H1 (cell line): ENCODE measurements at regions not wholly inside any gene's neighbourhood (a gene's known extent, or its start where the extent isn't known, plus 50 kb on each side); places are given as distances from the start of the nearest gene placed in this dataset.

ENCODE experiments used
- CTCF ChIA-PET: fragments of 300-600 bp; sonication (Branson Sonifier 250); formaldehyde crosslinking; loops from one replicate; lab custom pipeline; 2021; ENCODE audit not compliant: partially characterized antibody; lab: Charles Lee
- POLR2A ChIA-PET: fragments of 300-600 bp; sonication (Branson Sonifier 250); formaldehyde crosslinking; loops from one replicate; lab custom pipeline; 2021; ENCODE audit warnings: inconsistent platforms; ENCODE audit not compliant: partially characterized antibody; lab: Charles Lee
- DNase-seq, 2 experiments: peaks; one replicate each; pipeline versions ENCODE4 v3.0.0 to v3.0.0-alpha.2; 2010 to 2022; ENCODE audit warnings: low spot score in 2 of 2, low read depth in 1 of 2, mixed read lengths in 1 of 2
- FAIRE-seq: peaks from 2 replicates; lab custom pipeline; 2011; peaks lifted over from hg19 to GRCh38; lab: Jason Lieb, UNC
- H2AFZ ChIP-seq: 2 replicates; pipeline ENCODE4 v1.8.1; 2012; ENCODE audit warnings: low read length, inconsistent platforms
- H2AK5ac ChIP-seq: 2 replicates; pipeline ENCODE4 v1.6.1; 2013; ENCODE audit warnings: low read depth, low read length
- H2BK120ac ChIP-seq: replicated peaks from 2 replicates; pipeline ENCODE3; 2013; ENCODE audit warnings: low read depth, low read length, inconsistent platforms
- H2BK12ac ChIP-seq: 2 replicates; pipeline ENCODE4 v1.6.1; 2013; ENCODE audit warnings: low read depth, low read length
- H2BK15ac ChIP-seq: 2 replicates; pipeline ENCODE4 v1.6.1; 2013; ENCODE audit warnings: low read length
- H2BK20ac ChIP-seq: 2 replicates; pipeline ENCODE4 v1.6.1; 2013; ENCODE audit warnings: low read length
- H2BK5ac ChIP-seq: 2 replicates; pipeline ENCODE4 v1.6.1; 2013; ENCODE audit warnings: low read depth, low read length
- H3K14ac ChIP-seq: 2 replicates; pipeline ENCODE4 v1.6.1; 2013; ENCODE audit warnings: inconsistent platforms; ENCODE audit not compliant: insufficient read length
- H3K18ac ChIP-seq: 2 replicates; pipeline ENCODE4 v1.6.1; 2013; ENCODE audit warnings: low read length; ENCODE audit errors: extremely low read depth
- H3K23ac ChIP-seq: 2 replicates; pipeline ENCODE4 v1.6.1; 2013; ENCODE audit warnings: inconsistent platforms; ENCODE audit not compliant: insufficient read length
- H3K23me2 ChIP-seq: 2 replicates; pipeline ENCODE4 v1.6.1; 2013; ENCODE audit warnings: low read depth, low read length
- H3K27ac ChIP-seq: 2 replicates; pipeline ENCODE4 v1.6.1; 2011; ENCODE audit warnings: low read depth, low read length, inconsistent platforms
- H3K27me3 ChIP-seq, 4 experiments: replicated peaks in 1 of 4; 1 replicate in 1 of 4; 2 replicates in 3 of 4; pipeline versions ENCODE4 v1.6.1 to v1.8.1; 2011 to 2013; ENCODE audit warnings: low read length in 3 of 4, mild to moderate bottlenecking in 3 of 4, inconsistent platforms in 2 of 4, mixed read lengths in 2 of 4, moderate library complexity in 1 of 4; ENCODE audit not compliant: control insufficient read depth in 3 of 4, insufficient read depth in 3 of 4; ENCODE audit errors: extremely low read depth in 1 of 4
- H3K36me3 ChIP-seq, 4 experiments: 2 replicates each; pipeline versions ENCODE4 v1.6.1 to v1.8.1; 2011 to 2013; ENCODE audit warnings: mild to moderate bottlenecking in 4 of 4, low read length in 3 of 4, moderate library complexity in 2 of 4, control low read depth in 1 of 4, inconsistent platforms in 1 of 4; ENCODE audit not compliant: insufficient read depth in 4 of 4, control insufficient read depth in 2 of 4
- H3K4ac ChIP-seq: replicated peaks from 2 replicates; pipeline ENCODE3; 2013; ENCODE audit warnings: low read length, low read depth, mixed read lengths, inconsistent platforms; ENCODE audit not compliant: insufficient read length
- H3K4me1 ChIP-seq, 4 experiments: replicated peaks in 1 of 4; 1 replicate in 1 of 4; 2 replicates in 3 of 4; pipeline versions ENCODE4 v1.6.1 to v1.8.1; 2011 to 2013; ENCODE audit warnings: low read length in 3 of 4, inconsistent platforms in 2 of 4, mixed read lengths in 1 of 4; ENCODE audit not compliant: insufficient read depth in 4 of 4, control insufficient read depth in 3 of 4
- H3K4me2 ChIP-seq, 2 experiments: 2 replicates each; pipeline versions ENCODE4 v1.6.1 to v1.8.1; 2011 to 2013; ENCODE audit warnings: low read depth in 2 of 2, low read length in 2 of 2, control low read depth in 1 of 2, inconsistent platforms in 1 of 2, mild to moderate bottlenecking in 1 of 2; ENCODE audit not compliant: insufficient read depth in 1 of 2
- H3K4me3 ChIP-seq, 4 experiments: fragments of 200-600, 300-600 bp in 1 of 4; sonication (generic), shearing (Covaris generic), sonication (Bioruptor Twin) in 1 of 4; 2 replicates each; pipeline versions ENCODE4 v1.5.1 to v1.8.1; 2011 to 2016; ENCODE audit warnings: low read length in 4 of 4, low read depth in 3 of 4, control low read depth in 2 of 4, inconsistent platforms in 2 of 4, mild to moderate bottlenecking in 2 of 4, mixed read lengths in 1 of 4, moderate library complexity in 1 of 4; ENCODE audit not compliant: insufficient read depth in 2 of 4; ENCODE audit errors: extremely low read depth in 1 of 4
- H3K56ac ChIP-seq: replicated peaks from 2 replicates; pipeline ENCODE3; 2013; ENCODE audit warnings: low read depth, mild to moderate bottlenecking, mixed read lengths, low read length, inconsistent platforms; ENCODE audit not compliant: insufficient read length
- H3K79me1 ChIP-seq: 2 replicates; pipeline ENCODE4 v1.6.1; 2013; ENCODE audit warnings: low read depth, low read length, control low read depth
- H3K79me2 ChIP-seq, 2 experiments: 2 replicates each; pipeline versions ENCODE4 v1.6.1 to v1.8.1; 2012 to 2013; ENCODE audit warnings: low read length in 2 of 2, mild to moderate bottlenecking in 2 of 2, inconsistent platforms in 1 of 2; ENCODE audit not compliant: insufficient read depth in 2 of 2, control insufficient read depth in 1 of 2
- H3K9ac ChIP-seq, 4 experiments: replicated peaks in 1 of 4; 1 replicate in 1 of 4; 2 replicates in 3 of 4; pipeline versions ENCODE4 v1.6.1 to v1.8.1; 2011 to 2013; ENCODE audit warnings: low read depth in 3 of 4, low read length in 3 of 4, control low read depth in 2 of 4, mild to moderate bottlenecking in 2 of 4, moderate library complexity in 2 of 4, inconsistent platforms in 1 of 4; ENCODE audit errors: extremely low read depth in 1 of 4
- H3K9me3 ChIP-seq, 2 experiments: 2 replicates each; pipeline versions ENCODE4 v1.6.1 to v1.8.1; 2012 to 2013; ENCODE audit warnings: mild to moderate bottlenecking in 2 of 2, moderate library complexity in 2 of 2, control low read depth in 1 of 2, inconsistent platforms in 1 of 2, low read depth in 1 of 2, low read length in 1 of 2, mixed read lengths in 1 of 2; ENCODE audit not compliant: insufficient read depth in 2 of 2
- H4K20me1 ChIP-seq, 2 experiments: replicated peaks in 1 of 2; 2 replicates each; pipeline versions ENCODE3 to v1.8.1; 2011 to 2013; ENCODE audit warnings: inconsistent platforms in 2 of 2, low read length in 2 of 2, mild to moderate bottlenecking in 1 of 2; ENCODE audit not compliant: insufficient read depth in 2 of 2, control insufficient read depth in 1 of 2
- H4K5ac ChIP-seq: 2 replicates; pipeline ENCODE4 v1.6.1; 2013; ENCODE audit warnings: low read length, low read depth, mixed read lengths, inconsistent platforms; ENCODE audit not compliant: insufficient read length
- H4K8ac ChIP-seq: 2 replicates; pipeline ENCODE4 v1.8.0; 2013; ENCODE audit warnings: mild to moderate bottlenecking, moderate library complexity, low read length, inconsistent platforms; ENCODE audit not compliant: insufficient read depth; ENCODE audit errors: extremely low read depth
- H4K91ac ChIP-seq: replicated peaks from 2 replicates; pipeline ENCODE3; 2013; ENCODE audit warnings: low read length, mixed read lengths, inconsistent platforms; ENCODE audit not compliant: insufficient read length
- HDAC6 ChIP-seq: IDR thresholded peaks from one replicate; pipeline ENCODE4 v1.7.1; 2012; ENCODE audit warnings: low read depth, mild to moderate bottlenecking, inconsistent platforms, low read length, moderate library complexity
- JUN ChIP-seq: IDR thresholded peaks from 2 replicates; pipeline ENCODE4 v1.6.1; 2011; ENCODE audit warnings: low read depth, mild to moderate bottlenecking, improper control_type of control experiment, low read length
- KDM4A ChIP-seq: IDR thresholded peaks from one replicate; pipeline ENCODE4 v1.7.1; 2012; ENCODE audit warnings: low read depth, mild to moderate bottlenecking, moderate library complexity, low read length, inconsistent platforms; ENCODE audit not compliant: severe bottlenecking
- NANOG ChIP-seq: IDR thresholded peaks from 2 replicates; pipeline ENCODE4 v1.6.1; 2011; ENCODE audit warnings: low read length, low read depth, mild to moderate bottlenecking, inconsistent platforms; ENCODE audit not compliant: insufficient read depth, poor library complexity, severe bottlenecking
- RAD21 ChIP-seq, 2 experiments: IDR thresholded peaks in 1 of 2; conservative IDR thresholded peaks in 1 of 2; 2 replicates each; pipeline ENCODE4 v1.6.1; 2011; ENCODE audit warnings: low read depth in 2 of 2, low read length in 2 of 2, improper control_type of control experiment in 1 of 2, inconsistent platforms in 1 of 2, mild to moderate bottlenecking in 1 of 2, moderate library complexity in 1 of 2
- SP1 ChIP-seq: IDR thresholded peaks from 2 replicates; pipeline ENCODE4 v1.6.1; 2011; ENCODE audit warnings: low read depth, low read length
- WGBS, 2 experiments: shearing (Covaris generic) in 1 of 2; methylation state at CpG; one replicate each; pipeline versions ENCODE4 v1.1.6 to v1.1.7; 2013 to 2015; ENCODE audit warnings: low lambda C conversion rate in 2 of 2, mixed read lengths in 2 of 2, inconsistent platforms in 1 of 2, low coverage in 1 of 2, missing lambda C conversion rate in 1 of 2; ENCODE audit not compliant: insufficient replicate concordance in 2 of 2, insufficient coverage in 1 of 2, insufficient read length in 1 of 2; ENCODE audit errors: extremely low coverage in 1 of 2, missing lambda C conversion rate in 1 of 2; 5-methylcytosine and 5-hydroxymethylcytosine counted together

GRCh38 chr7:32257621-32258020, 187.4 kb upstream of the PDE1C start:
- no peak overlapping the region for H3K9ac ChIP-seq
- H3K79me1 ChIP-seq, result no peaks in the 10 kb centered on the region
- no peak overlapping the region for H3K4me2 ChIP-seq
- no peak overlapping the region for H3K4ac ChIP-seq
- DNase-seq (no peak), FAIRE-seq (no peak)
- H2BK20ac ChIP-seq, result no peak overlapping the region
- no peak overlapping the region for H3K14ac ChIP-seq
- no peak overlapping the region for H2BK15ac ChIP-seq
- H3K18ac ChIP-seq, result no peak overlapping the region
- ChIA-PET POLR2A (no interaction called here), CTCF (interaction anchor here (1.8 to 1.9 kb wide), 2 partner anchors 42 to 100 kb away, joined by 4 to 5 read pairs; no protein-coding TSS in a partner anchor)
- H3K23ac ChIP-seq, result no peak overlapping the region
- no peaks in the 10 kb centered on the region; a peak in 1 of 7 replicates for H3K27me3 ChIP-seq
- no peaks in the 10 kb centered on the region for H3K9me3 ChIP-seq
- TF ChIP-seq HDAC6 (no peak), JUN (no peak), KDM4A (no peak), SP1 (no peak), NANOG (no peak), RAD21 (IDR thresholded peaks at IDR 0.05 in 1 of 2, conservative IDR thresholded peaks at IDR 0.05 in 1 of 2; ENCODE audit: low read depth in 2 of 2, low read length in 2 of 2) (peak; percentile 19 to 31; a peak in 3 of 4 replicates)
- 41% methylated on average over 1 of the region's 1 CpG; no CpG with 5 or more reads in 1 of the 2 experiments for WGBS, 2 experiments
- H3K4me3 ChIP-seq, result no peak overlapping the region
- no peaks in the 10 kb centered on the region for H3K36me3 ChIP-seq
- no peak overlapping the region for H2AFZ ChIP-seq
- no peak overlapping the region for H3K27ac ChIP-seq
- H3K23me2 ChIP-seq, result no peaks in the 10 kb centered on the region
- H4K5ac ChIP-seq, result no peak overlapping the region
- H2BK12ac ChIP-seq, result no peak overlapping the region
- H3K4me1 ChIP-seq, result peaks cover 0 to 2% (median 1%) of the 10 kb centered on the region in 4 experiments; a peak in 3 of 7 replicates
- H2BK5ac ChIP-seq, result no peak overlapping the region
- H4K20me1 ChIP-seq, result no peaks in the 10 kb centered on the region
- no peak overlapping the region for H4K91ac ChIP-seq
- H2BK120ac ChIP-seq, result no peak overlapping the region
- H2AK5ac ChIP-seq, result no peak overlapping the region
- H3K79me2 ChIP-seq, result no peaks in the 10 kb centered on the region
- no peak overlapping the region for H4K8ac ChIP-seq
- H3K56ac ChIP-seq, result no peak overlapping the region
